PFSK-1 (cell line): ENCODE measurements at regions not wholly inside any gene's neighbourhood (a gene's known extent, or its start where the extent isn't known, plus 50 kb on each side); places are given as distances from the start of the nearest gene placed in this dataset.

Experiments used
- FOXP2 ChIP-seq: optimal IDR thresholded peaks from 2 replicates; pipeline ENCODE3; 2011; ENCODE audit warnings: borderline replicate concordance, control low read depth, inconsistent platforms; ENCODE audit not compliant: insufficient read depth; ENCODE audit errors: extremely low read length, extremely low read depth
- POLR2AphosphoS5 ChIP-seq: IDR thresholded peaks from 2 replicates; pipeline ENCODE4 v1.6.1; 2012; ENCODE audit warnings: low read depth, mild to moderate bottlenecking, control low read depth, low read length, moderate library complexity
- REST ChIP-seq, 2 experiments: IDR thresholded peaks; 2 replicates each; pipeline versions ENCODE4 v1.6.1 to v1.8.0; 2011 to 2012; ENCODE audit warnings: low read depth in 2 of 2, low read length in 2 of 2, control low read depth in 1 of 2, inconsistent platforms in 1 of 2, mild to moderate bottlenecking in 1 of 2, moderate library complexity in 1 of 2; ENCODE audit not compliant: insufficient read depth in 1 of 2
- SIN3A ChIP-seq: IDR thresholded peaks from 2 replicates; pipeline ENCODE4 v1.6.1; 2012; ENCODE audit warnings: mild to moderate bottlenecking, low read length, moderate library complexity, borderline replicate concordance; ENCODE audit not compliant: insufficient read depth
- TAF1 ChIP-seq: IDR thresholded peaks from 2 replicates; pipeline ENCODE4 v1.6.1; 2012; ENCODE audit warnings: low read length, control low read depth, borderline replicate concordance; ENCODE audit not compliant: insufficient read depth

GRCh38 chr16:25637236-25637635, 54.5 kb upstream of the HS3ST4 start:
- TF ChIP-seq REST (IDR thresholded peaks at IDR 0.05; ENCODE audit: insufficient read depth in 1 of 2, low read depth in 2 of 2, low read length in 2 of 2) (no peak), SIN3A (no peak)

- TF ChIP-seq TAF1: no peak
- TF ChIP-seq REST (IDR thresholded peaks at IDR 0.05; ENCODE audit: insufficient read depth in 1 of 2, low read depth in 2 of 2, low read length in 2 of 2): no peak
- no peak for TF ChIP-seq FOXP2
- no peak for TF ChIP-seq SIN3A
- TF ChIP-seq POLR2AphosphoS5: no peak
These were observed 55.1 kb upstream of the HS3ST4 start for GRCh38 chr16:25636662-25637061.

GRCh38 chr16:25635454-25635853, 56.3 kb upstream of the HS3ST4 start:
- TF ChIP-seq REST (IDR thresholded peaks at IDR 0.05; ENCODE audit: insufficient read depth in 1 of 2, low read depth in 2 of 2, low read length in 2 of 2) (no peak), POLR2AphosphoS5 (no peak), FOXP2 (no peak), SIN3A (no peak), TAF1 (no peak)

- TF ChIP-seq SIN3A (no peak), FOXP2 (no peak), REST (IDR thresholded peaks at IDR 0.05; ENCODE audit: insufficient read depth in 1 of 2, low read depth in 2 of 2, low read length in 2 of 2) (no peak), POLR2AphosphoS5 (no peak)
These were observed 58.2 kb upstream of the HS3ST4 start for GRCh38 chr16:25633549-25633948.

- TF ChIP-seq SIN3A (no peak), POLR2AphosphoS5 (no peak), TAF1 (no peak), REST (IDR thresholded peaks at IDR 0.05; ENCODE audit: insufficient read depth in 1 of 2, low read depth in 2 of 2, low read length in 2 of 2) (no peak), FOXP2 (no peak)
These were observed 63.0 kb upstream of the HS3ST4 start for GRCh38 chr16:25628766-25629165.
